Ovary (tissue), 3 donors: ENCODE measurements at regions not wholly inside any gene's neighbourhood (a gene's known extent, or its start where the extent isn't known, plus 50 kb on each side); places are given as distances from the start of the nearest gene placed in this dataset.

Source experiments
- CTCF ChIP-seq, 3 donors: fragments of 450-650 bp in 2 of 3; fragments of 200-600 bp in 1 of 3; IDR thresholded peaks; one replicate each; pipeline versions ENCODE4 v1.5.1 to v1.8.0; 2016 to 2022; ENCODE audit warnings: antibody characterized with exemption in 3 of 3, mild to moderate bottlenecking in 1 of 3
- POLR2A ChIP-seq: fragments of 450-650 bp; IDR thresholded peaks from one replicate; pipeline ENCODE4 v1.6.1; 2017; ENCODE audit warnings: antibody characterized with exemption, mild to moderate bottlenecking, moderate library complexity
- donor health status: DM: no; HTN: no; CAD: no.

GRCh38 chr2:176421297-176422050 is 152.2 kb downstream of the MTX2 start:
- TF ChIP-seq CTCF (IDR thresholded peaks at IDR 0.05) (no peak), POLR2A (no peak)
